ENCODE measurements at regions not wholly inside any gene's neighbourhood (a gene's known extent, or its start where the extent isn't known, plus 50 kb on each side); places are given as distances from the start of the nearest gene placed in this dataset.

DNA sequence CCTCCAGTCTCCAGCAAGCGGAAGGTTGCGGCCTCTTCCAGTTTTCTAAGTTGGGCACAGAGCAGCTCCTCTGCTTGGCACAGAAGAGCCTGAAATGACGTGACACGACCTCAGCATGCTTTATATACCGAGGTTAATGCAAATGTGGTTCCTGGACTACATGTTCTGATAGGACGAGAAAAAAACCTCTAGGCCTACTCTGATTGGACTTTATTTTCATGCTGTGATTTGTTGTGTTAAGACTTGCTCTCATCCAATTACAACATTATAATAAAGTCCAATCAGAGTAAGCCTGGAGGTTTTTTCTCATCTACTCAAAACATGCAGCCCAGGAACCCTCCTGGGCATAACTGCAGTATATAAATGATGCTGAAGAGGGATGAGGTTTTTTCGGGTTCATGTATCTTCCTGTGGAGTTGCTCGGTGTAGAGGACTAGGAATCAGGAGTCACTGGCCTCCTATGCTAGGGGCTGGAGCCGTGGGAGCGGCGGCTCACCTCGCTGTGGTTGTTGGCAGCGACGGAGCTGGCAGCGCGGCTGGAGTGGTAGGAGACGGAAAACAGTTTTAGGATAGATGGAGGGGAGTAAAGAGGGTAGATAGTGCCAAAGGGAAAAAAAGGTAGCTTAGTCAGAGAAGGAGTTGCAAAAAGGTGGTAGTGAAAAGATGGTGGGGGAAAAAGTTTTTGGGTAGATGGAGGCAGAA is 878.0 kb downstream of the KCNJ18 start:
- no peak for TF ChIP-seq ZNF274 (IDR thresholded peaks at IDR 0.05; ENCODE audit: low read depth, low read length)
- no peak for TF ChIP-seq SUZ12 (IDR thresholded peaks at IDR 0.05; ENCODE audit: extremely low read depth, insufficient read depth, insufficient read length)

All from NT2/D1 (cell line).